ENCODE measurements at regions not wholly inside any gene's neighbourhood (a gene's known extent, or its start where the extent isn't known, plus 50 kb on each side); places are given as distances from the start of the nearest gene placed in this dataset.

- H3K27me3 Mint-ChIP-seq (ENCODE audit: insufficient read depth, unreplicated experiment), result no peaks in the 10 kb centered on the region
- H3K36me3 Mint-ChIP-seq (ENCODE audit: insufficient read depth, unreplicated experiment), result no peaks in the 10 kb centered on the region
Observed at GRCh38 chr14:89479802-89480201, 62.8 kb upstream of the FOXN3 start.

GRCh38 chr14:89477391-89477790 lies 60.4 kb upstream of the FOXN3 start:
- intact Hi-C loops (cut with micrococcal nuclease), result no loop called here
- no peaks in the 10 kb centered on the region for H3K36me3 Mint-ChIP-seq (ENCODE audit: insufficient read depth, unreplicated experiment)
- no peaks in the 10 kb centered on the region for H3K27me3 Mint-ChIP-seq (ENCODE audit: insufficient read depth, unreplicated experiment)
- no peaks in the 10 kb centered on the region for H3K9me3 Mint-ChIP-seq (ENCODE audit: unreplicated experiment)
- no peaks in the 10 kb centered on the region for H3K4me1 Mint-ChIP-seq (ENCODE audit: insufficient read depth, unreplicated experiment)
- no peak overlapping the region for H3K27ac Mint-ChIP-seq (ENCODE audit: low read depth, unreplicated experiment)
- no peak for DNase-seq (ENCODE audit: unreplicated experiment)
- ChIA-PET CTCF (no interaction called here), POLR2A (no interaction called here)
- TF ChIP-seq CTCF (IDR thresholded peaks at IDR 0.05; ENCODE audit: unreplicated experiment), result no peak
- no TSS peak for BruUV-seq (replicated peaks)
- H3K4me3 Mint-ChIP-seq (ENCODE audit: unreplicated experiment), result no peak overlapping the region

More at GRCh38 chr14:89479802-89480201, 62.8 kb upstream of the FOXN3 start:
- Mint-ChIP-seq H3K4me1 (ENCODE audit: insufficient read depth, unreplicated experiment) (no peaks in the 10 kb centered on the region), H3K4me3 (ENCODE audit: unreplicated experiment) (no peak overlapping the region), H3K9me3 (ENCODE audit: unreplicated experiment) (no peaks in the 10 kb centered on the region), H3K27ac (ENCODE audit: low read depth, unreplicated experiment) (peak overlapping the region; percentile 42)
- intact Hi-C loops (cut with micrococcal nuclease), result no loop called here
- TF ChIP-seq CTCF (IDR thresholded peaks at IDR 0.05; ENCODE audit: unreplicated experiment), result no peak
- DNase-seq (ENCODE audit: unreplicated experiment), result peak; percentile 76
- CTCF ChIA-PET, result interaction anchor here (0.7 kb wide), 2 partner anchors 13 to 1278 kb away, joined by 3 read pairs; no protein-coding TSS in a partner anchor
- POLR2A ChIA-PET, result interaction anchor here (1.2 to 2.5 kb wide), 5 partner anchors 28 to 139 kb away, joined by 5 to 11 read pairs (median 5); partner anchors contain the start of gene FOXN3
- BruUV-seq (replicated peaks), result no TSS peak

GRCh38 chr14:89476354-89476896 lies 59.4 kb upstream of the FOXN3 start:
- DNase-seq (ENCODE audit: unreplicated experiment), result no peak
- Mint-ChIP-seq H3K9me3 (ENCODE audit: unreplicated experiment) (no peaks in the 10 kb centered on the region), H3K4me3 (ENCODE audit: unreplicated experiment) (no peak overlapping the region), H3K27me3 (ENCODE audit: insufficient read depth, unreplicated experiment) (no peaks in the 10 kb centered on the region), H3K27ac (ENCODE audit: low read depth, unreplicated experiment) (no peak overlapping the region), H3K36me3 (ENCODE audit: insufficient read depth, unreplicated experiment) (no peaks in the 10 kb centered on the region), H3K4me1 (ENCODE audit: insufficient read depth, unreplicated experiment) (no peaks in the 10 kb centered on the region)
- TF ChIP-seq CTCF (IDR thresholded peaks at IDR 0.05; ENCODE audit: unreplicated experiment), result no peak
- ChIA-PET POLR2A (no interaction called here), CTCF (interaction anchor here (0.6 kb wide), 1 partner anchor 41 kb away, joined by 3 read pairs; no protein-coding TSS in a partner anchor)
- intact Hi-C loops (cut with micrococcal nuclease), result no loop called here
- BruUV-seq (replicated peaks), result no TSS peak

GRCh38 chr14:89474464-89474863 lies 57.4 kb upstream of the FOXN3 start:
- BruUV-seq (replicated peaks), result no TSS peak
- no peak for DNase-seq (ENCODE audit: unreplicated experiment)
- no peaks in the 10 kb centered on the region for H3K4me1 Mint-ChIP-seq (ENCODE audit: insufficient read depth, unreplicated experiment)
- H3K36me3 Mint-ChIP-seq (ENCODE audit: insufficient read depth, unreplicated experiment), result no peaks in the 10 kb centered on the region
- H3K4me3 Mint-ChIP-seq (ENCODE audit: unreplicated experiment), result no peak overlapping the region
- no peak for TF ChIP-seq CTCF (IDR thresholded peaks at IDR 0.05; ENCODE audit: unreplicated experiment)
- CTCF ChIA-PET, result no interaction called here
- no peaks in the 10 kb centered on the region for H3K9me3 Mint-ChIP-seq (ENCODE audit: unreplicated experiment)
- H3K27ac Mint-ChIP-seq (ENCODE audit: low read depth, unreplicated experiment), result no peak overlapping the region
- intact Hi-C loops (cut with micrococcal nuclease), result no loop called here
- POLR2A ChIA-PET, result no interaction called here
- H3K27me3 Mint-ChIP-seq (ENCODE audit: insufficient read depth, unreplicated experiment), result no peaks in the 10 kb centered on the region
